Fibroblast of mammary gland (primary cell): ENCODE measurements at regions not wholly inside any gene's neighbourhood (a gene's known extent, or its start where the extent isn't known, plus 50 kb on each side); places are given as distances from the start of the nearest gene placed in this dataset.

Experiments used
- DNase-seq: peaks from one replicate; pipeline ENCODE4 v3.0.0-alpha.2; 2010; ENCODE audit warnings: low read depth
- H3K4me3 ChIP-seq: 2 replicates; pipeline ENCODE4 v1.5.1; 2011; ENCODE audit warnings: low read depth, mild to moderate bottlenecking, low read length, moderate library complexity; ENCODE audit not compliant: control insufficient read depth
- TF ChIP-seq, protein P1 (sequence below): conservative IDR thresholded peaks from 2 replicates; pipeline ENCODE4 v1.5.1; 2011; ENCODE audit warnings: low read depth, low read length, inconsistent platforms; ENCODE audit not compliant: control insufficient read depth, insufficient read depth

DNA sequence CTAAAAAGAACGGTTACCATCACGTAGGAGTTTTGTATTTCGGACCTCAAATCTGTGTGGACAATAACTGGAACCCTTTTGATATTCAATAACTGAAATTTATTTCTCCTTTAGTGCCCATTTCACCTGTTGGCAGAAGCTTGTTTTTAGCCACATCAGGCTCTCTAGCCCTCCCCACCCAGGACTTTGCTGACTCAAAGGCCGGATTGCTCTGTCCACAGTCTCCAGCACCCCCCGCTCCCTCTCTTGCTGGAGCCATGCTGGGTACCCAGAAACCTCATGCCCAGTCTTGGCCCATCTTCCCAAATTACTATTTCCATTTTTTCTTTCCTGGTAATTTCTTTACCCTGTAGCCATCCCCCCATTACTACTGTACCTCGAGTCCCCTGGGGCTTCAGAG lies 55.8 kb upstream of the DUSP22 start:
- H3K4me3 ChIP-seq = no peak overlapping the region
- no peak for DNase-seq
- TF ChIP-seq, protein P1, sequence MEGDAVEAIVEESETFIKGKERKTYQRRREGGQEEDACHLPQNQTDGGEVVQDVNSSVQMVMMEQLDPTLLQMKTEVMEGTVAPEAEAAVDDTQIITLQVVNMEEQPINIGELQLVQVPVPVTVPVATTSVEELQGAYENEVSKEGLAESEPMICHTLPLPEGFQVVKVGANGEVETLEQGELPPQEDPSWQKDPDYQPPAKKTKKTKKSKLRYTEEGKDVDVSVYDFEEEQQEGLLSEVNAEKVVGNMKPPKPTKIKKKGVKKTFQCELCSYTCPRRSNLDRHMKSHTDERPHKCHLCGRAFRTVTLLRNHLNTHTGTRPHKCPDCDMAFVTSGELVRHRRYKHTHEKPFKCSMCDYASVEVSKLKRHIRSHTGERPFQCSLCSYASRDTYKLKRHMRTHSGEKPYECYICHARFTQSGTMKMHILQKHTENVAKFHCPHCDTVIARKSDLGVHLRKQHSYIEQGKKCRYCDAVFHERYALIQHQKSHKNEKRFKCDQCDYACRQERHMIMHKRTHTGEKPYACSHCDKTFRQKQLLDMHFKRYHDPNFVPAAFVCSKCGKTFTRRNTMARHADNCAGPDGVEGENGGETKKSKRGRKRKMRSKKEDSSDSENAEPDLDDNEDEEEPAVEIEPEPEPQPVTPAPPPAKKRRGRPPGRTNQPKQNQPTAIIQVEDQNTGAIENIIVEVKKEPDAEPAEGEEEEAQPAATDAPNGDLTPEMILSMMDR = no peak

DNA sequence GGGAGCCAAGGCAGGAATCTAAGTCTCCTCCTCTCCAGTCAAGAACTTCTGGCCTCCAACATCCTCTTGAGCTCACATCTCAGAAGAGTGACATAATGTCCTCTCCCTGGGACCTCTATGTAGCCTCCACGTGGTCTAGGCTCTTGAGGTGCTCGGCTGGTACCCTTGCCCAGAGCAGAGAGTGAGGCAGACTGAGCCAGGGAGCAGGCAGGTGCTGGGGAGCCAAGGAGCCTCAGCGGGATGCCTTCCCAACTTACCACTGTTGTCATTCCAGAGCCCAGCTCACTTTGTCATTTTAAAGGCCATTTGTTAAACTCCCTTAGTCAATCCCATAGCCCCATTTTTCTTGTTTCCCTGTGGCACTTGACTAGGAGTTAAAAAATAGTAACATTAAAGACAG lies 52.1 kb upstream of the DUSP22 start:
- no peak for DNase-seq
- no peak overlapping the region for H3K4me3 ChIP-seq
- TF ChIP-seq, protein P1 = no peak

DNA sequence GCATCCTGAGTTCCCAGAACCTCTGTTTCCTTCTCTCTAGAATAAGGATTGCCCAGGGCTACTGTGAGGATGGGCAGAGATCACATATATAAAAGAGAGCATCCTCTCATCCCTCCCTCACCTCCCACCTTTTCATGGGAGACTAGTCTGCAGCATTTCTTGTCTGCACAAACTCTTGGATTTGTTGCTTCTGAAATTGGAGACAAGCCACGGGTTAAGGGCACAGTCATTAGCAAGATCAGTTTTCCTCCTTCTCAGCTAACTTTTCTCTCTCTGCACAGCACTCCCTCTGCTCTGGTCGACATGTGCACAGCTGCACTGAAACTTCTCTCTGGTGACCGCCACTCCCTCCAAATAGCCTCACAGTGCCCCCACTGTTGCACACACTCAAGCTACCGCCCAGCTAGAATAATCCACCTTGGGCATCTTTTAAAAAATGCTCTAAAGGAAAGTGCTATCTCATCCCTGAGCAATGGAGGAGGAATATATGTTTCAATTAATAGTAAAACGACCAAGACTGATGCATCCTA lies 50.9 kb upstream of the DUSP22 start:
- no peak overlapping the region for H3K4me3 ChIP-seq
- TF ChIP-seq, protein P1 = no peak
- DNase-seq = no peak
